Neural progenitor cell (in vitro differentiated cells): ENCODE measurements at regions not wholly inside any gene's neighbourhood (a gene's known extent, or its start where the extent isn't known, plus 50 kb on each side); places are given as distances from the start of the nearest gene placed in this dataset.
A peak's percentile ranks its signal among the peaks of the same experiment; 100 is the strongest.

ENCODE experiments used
- DNase-seq: peaks from one replicate; pipeline ENCODE4 v3.0.0-alpha.2; 2016; ENCODE audit warnings: low spot score
- H2AFZ ChIP-seq: fragments of 200-600 bp; sonication (generic); replicated peaks from 2 replicates; pipeline ENCODE4 v1.6.1; 2016; ENCODE audit warnings: antibody characterized with exemption
- H3F3A ChIP-seq: fragments of 200-600 bp; sonication (generic); 2 replicates; pipeline ENCODE4 v1.6.1; 2016; ENCODE audit warnings: antibody characterized with exemption, low read depth
- H3K27ac ChIP-seq: fragments of 200-600 bp; sonication (generic); 2 replicates; pipeline ENCODE4 v1.5.1; 2016; ENCODE audit warnings: mild to moderate bottlenecking
- H3K27me3 ChIP-seq: fragments of 200-600 bp; sonication (generic); 2 replicates; pipeline ENCODE4 v1.6.1; 2016; ENCODE audit warnings: mild to moderate bottlenecking, moderate library complexity
- H3K36me3 ChIP-seq: fragments of 200-600 bp; sonication (generic); 2 replicates; pipeline ENCODE4 v1.5.1; 2016
- H3K4me1 ChIP-seq: fragments of 200-600 bp; sonication (generic); 2 replicates; pipeline ENCODE4 v1.6.1; 2016; ENCODE audit warnings: mixed run types
- H3K4me2 ChIP-seq: fragments of 200-600 bp; sonication (generic); 2 replicates; pipeline ENCODE4 v1.6.1; 2016
- H3K4me3 ChIP-seq: fragments of 200-600 bp; sonication (generic); 2 replicates; pipeline ENCODE4 v1.5.1; 2016
- H3K79me2 ChIP-seq: fragments of 200-600 bp; sonication (generic); 2 replicates; pipeline ENCODE4 v1.6.1; 2016; ENCODE audit warnings: low read depth
- H3K9ac ChIP-seq: fragments of 200-600 bp; sonication (generic); 2 replicates; pipeline ENCODE4 v1.6.1; 2016
- H3K9me3 ChIP-seq: fragments of 200-600 bp; sonication (generic); 2 replicates; pipeline ENCODE4 v1.5.1; 2016; ENCODE audit warnings: low read depth
- H4K20me1 ChIP-seq: fragments of 200-600 bp; sonication (generic); 2 replicates; pipeline ENCODE4 v1.6.1; 2016; ENCODE audit warnings: low read depth
- H3K27ac Mint-ChIP-seq: 3 replicates; pipeline ENCODE4 v1.8.0; 2021; ENCODE audit warnings: mixed read lengths
- H3K27me3 Mint-ChIP-seq: 2 replicates; pipeline ENCODE4 v1.8.0; 2022; ENCODE audit warnings: low read depth, mild to moderate bottlenecking, inconsistent platforms, moderate library complexity, mixed read lengths; ENCODE audit not compliant: insufficient read depth
- H3K36me3 Mint-ChIP-seq: 3 replicates; pipeline ENCODE4 v1.8.0; 2021; ENCODE audit warnings: mixed read lengths
- H3K4me1 Mint-ChIP-seq: 3 replicates; pipeline ENCODE4 v1.8.0; 2021; ENCODE audit warnings: mixed read lengths
- H3K4me3 Mint-ChIP-seq: 3 replicates; pipeline ENCODE4 v1.8.0; 2021; ENCODE audit warnings: mild to moderate bottlenecking, moderate library complexity, mixed read lengths
- H3K9me3 Mint-ChIP-seq: 3 replicates; pipeline ENCODE4 v1.8.0; 2020; ENCODE audit warnings: mixed read lengths
- CTCF ChIP-seq: fragments of 200-600 bp; sonication (generic); IDR thresholded peaks from 2 replicates; pipeline ENCODE4 v1.5.1; 2017; ENCODE audit warnings: antibody characterized with exemption, mild to moderate bottlenecking
- EZH2 ChIP-seq: fragments of 200-600 bp; sonication (generic); IDR thresholded peaks from 2 replicates; pipeline ENCODE4 v1.6.1; 2017; ENCODE audit warnings: antibody characterized with exemption, mild to moderate bottlenecking, moderate library complexity
- EZH2phosphoT487 ChIP-seq: fragments of 200-600 bp; sonication (generic); IDR thresholded peaks from 2 replicates; pipeline ENCODE4 v1.6.1; 2017; ENCODE audit warnings: antibody characterized with exemption

GRCh38 chr1:113217447-113218208, 144.6 kb downstream of the LRIG2 start:
- no peaks in the 10 kb centered on the region for H3K27me3 Mint-ChIP-seq
- H3K9me3 Mint-ChIP-seq: no peaks in the 10 kb centered on the region
- DNase-seq: no peak
- H3K27me3 ChIP-seq: no peaks in the 10 kb centered on the region
- no peak overlapping the region for H3K4me3 Mint-ChIP-seq
- H3K4me1 ChIP-seq: peaks cover 11% of the 10 kb centered on the region
- H2AFZ ChIP-seq: no peak overlapping the region
- no peak overlapping the region for H3K9ac ChIP-seq
- no peaks in the 10 kb centered on the region for H4K20me1 ChIP-seq
- no peaks in the 10 kb centered on the region for H3K36me3 ChIP-seq
- H3K9me3 ChIP-seq: no peaks in the 10 kb centered on the region
- TF ChIP-seq EZH2phosphoT487 (no peak), CTCF (no peak), EZH2 (no peak)
- no peaks in the 10 kb centered on the region for H3F3A ChIP-seq
- no peak overlapping the region for H3K4me3 ChIP-seq
- no peak overlapping the region for H3K27ac ChIP-seq
- H3K79me2 ChIP-seq: no peaks in the 10 kb centered on the region
- H3K36me3 Mint-ChIP-seq: no peaks in the 10 kb centered on the region
- no peak overlapping the region for H3K4me2 ChIP-seq
- H3K27ac Mint-ChIP-seq: no peak overlapping the region
- H3K4me1 Mint-ChIP-seq: peaks cover 21% of the 10 kb centered on the region

GRCh38 chr1:113219377-113219776, 146.4 kb downstream of the LRIG2 start:
- Mint-ChIP-seq H3K36me3 (no peaks in the 10 kb centered on the region), H3K4me1 (peaks cover 21% of the 10 kb centered on the region), H3K27me3 (no peaks in the 10 kb centered on the region), H3K9me3 (no peaks in the 10 kb centered on the region), H3K4me3 (no peak overlapping the region), H3K27ac (no peak overlapping the region)
- Histone ChIP-seq H3K9ac (no peak overlapping the region), H3K79me2 (no peaks in the 10 kb centered on the region), H3K36me3 (no peaks in the 10 kb centered on the region), H3K27ac (no peak overlapping the region), H4K20me1 (no peaks in the 10 kb centered on the region), H3K27me3 (no peaks in the 10 kb centered on the region), H3F3A (no peaks in the 10 kb centered on the region), H3K4me2 (no peak overlapping the region), H3K4me3 (no peak overlapping the region), H3K4me1 (peaks cover 11% of the 10 kb centered on the region), H3K9me3 (no peaks in the 10 kb centered on the region), H2AFZ (no peak overlapping the region)
- DNase-seq: peak; percentile 35
- TF ChIP-seq EZH2: no peak
- peak; percentile 48 for TF ChIP-seq CTCF
- TF ChIP-seq EZH2phosphoT487: no peak

GRCh38 chr1:113219828-113220227, 146.8 kb downstream of the LRIG2 start:
- Histone ChIP-seq H3F3A (no peaks in the 10 kb centered on the region), H3K27me3 (no peaks in the 10 kb centered on the region), H3K4me1 (peaks cover 11% of the 10 kb centered on the region), H3K9ac (no peak overlapping the region), H2AFZ (no peak overlapping the region), H4K20me1 (no peaks in the 10 kb centered on the region), H3K9me3 (no peaks in the 10 kb centered on the region), H3K36me3 (no peaks in the 10 kb centered on the region), H3K27ac (no peak overlapping the region), H3K4me2 (no peak overlapping the region), H3K79me2 (no peaks in the 10 kb centered on the region), H3K4me3 (no peak overlapping the region)
- no peaks in the 10 kb centered on the region for H3K36me3 Mint-ChIP-seq
- H3K4me3 Mint-ChIP-seq: no peak overlapping the region
- H3K27me3 Mint-ChIP-seq: no peaks in the 10 kb centered on the region
- no peak for TF ChIP-seq EZH2
- no peak for TF ChIP-seq CTCF
- no peak for TF ChIP-seq EZH2phosphoT487
- DNase-seq: no peak
- H3K9me3 Mint-ChIP-seq: no peaks in the 10 kb centered on the region
- H3K27ac Mint-ChIP-seq: no peak overlapping the region
- H3K4me1 Mint-ChIP-seq: peaks cover 21% of the 10 kb centered on the region
